Activated naive CD8-positive, alpha-beta T cell treated with anti-CD3 and anti-CD28 coated beads, Interleukin-2, amount 50 U/mL, for 24 hours (primary cell): ENCODE measurements at regions not wholly inside any gene's neighbourhood (a gene's known extent, or its start where the extent isn't known, plus 50 kb on each side); places are given as distances from the start of the nearest gene placed in this dataset.

Source experiments
- ATAC-seq: fragments of 150-1000 bp; cut with Tn5 transposase; one replicate; pipeline ENCODE4 v1.10.0; 2021
- DNase-seq: peaks from one replicate; pipeline ENCODE4 v3.0.0; 2021
- H3K27ac Mint-ChIP-seq: one replicate; pipeline ENCODE4 v1.8.0; 2021; ENCODE audit warnings: mild to moderate bottlenecking, mixed read lengths
- H3K27me3 Mint-ChIP-seq: one replicate; pipeline ENCODE4 v1.8.0; 2021; ENCODE audit warnings: mixed read lengths
- H3K36me3 Mint-ChIP-seq: one replicate; pipeline ENCODE4 v1.8.0; 2021; ENCODE audit warnings: low read depth, mixed read lengths
- H3K4me1 Mint-ChIP-seq: one replicate; pipeline ENCODE4 v1.8.0; 2021; ENCODE audit warnings: mixed read lengths
- H3K4me3 Mint-ChIP-seq: one replicate; pipeline ENCODE4 v1.8.0; 2021; ENCODE audit warnings: mild to moderate bottlenecking, moderate library complexity, mixed read lengths
- H3K9me3 Mint-ChIP-seq: one replicate; pipeline ENCODE4 v1.8.0; 2021; ENCODE audit warnings: mixed read lengths

DNA sequence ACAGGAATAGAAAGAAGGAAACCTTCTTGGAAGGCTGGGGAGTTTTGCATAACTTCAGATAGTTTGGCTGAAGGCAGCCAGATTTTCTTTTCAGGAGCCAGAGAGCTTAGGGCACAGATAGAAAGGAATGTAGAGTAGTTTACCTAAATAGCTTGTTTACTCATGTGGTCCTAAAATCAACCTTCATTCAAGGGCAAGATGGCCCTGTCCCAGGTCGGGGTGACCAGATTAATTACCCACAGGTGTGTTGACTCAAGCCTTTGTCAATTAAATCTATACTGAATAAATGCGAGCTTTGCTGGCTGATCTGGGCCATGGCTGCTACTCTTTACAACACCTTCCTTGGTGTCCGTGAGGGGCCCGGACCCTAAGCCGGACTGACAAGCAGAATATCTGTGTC, 792.0 kb upstream of the MAN1A1 start:
- H3K27ac Mint-ChIP-seq = no peak overlapping the region
- H3K4me3 Mint-ChIP-seq = no peak overlapping the region
- DNase-seq = no peak
- H3K36me3 Mint-ChIP-seq = no peaks in the 10 kb centered on the region
- H3K4me1 Mint-ChIP-seq = no peaks in the 10 kb centered on the region
- no peaks in the 10 kb centered on the region for H3K27me3 Mint-ChIP-seq
- H3K9me3 Mint-ChIP-seq = no peaks in the 10 kb centered on the region
- ATAC-seq = no peak

DNA sequence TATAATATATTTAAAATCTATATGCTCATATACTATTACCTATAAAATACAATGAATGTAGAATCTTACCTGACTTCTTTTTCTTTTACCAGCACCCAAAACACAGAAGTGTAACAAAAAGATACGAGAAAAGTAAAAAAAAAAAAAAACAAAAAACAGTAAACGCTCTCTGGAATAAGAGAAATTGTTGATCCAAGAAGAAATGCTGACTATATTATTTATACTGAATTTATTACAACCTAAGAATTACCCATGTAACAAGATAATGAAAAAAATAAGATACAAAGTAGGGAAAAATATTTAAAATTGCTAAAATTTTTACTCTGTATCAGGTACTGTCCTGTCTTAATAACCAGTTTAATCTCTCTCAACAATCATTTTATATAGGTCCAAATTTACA, 787.9 kb upstream of the MAN1A1 start:
- no peak overlapping the region for H3K27ac Mint-ChIP-seq
- H3K4me3 Mint-ChIP-seq = no peak overlapping the region
- no peaks in the 10 kb centered on the region for H3K9me3 Mint-ChIP-seq
- DNase-seq = no peak
- no peaks in the 10 kb centered on the region for H3K4me1 Mint-ChIP-seq
- no peak for ATAC-seq
- no peaks in the 10 kb centered on the region for H3K36me3 Mint-ChIP-seq
- no peaks in the 10 kb centered on the region for H3K27me3 Mint-ChIP-seq

DNA sequence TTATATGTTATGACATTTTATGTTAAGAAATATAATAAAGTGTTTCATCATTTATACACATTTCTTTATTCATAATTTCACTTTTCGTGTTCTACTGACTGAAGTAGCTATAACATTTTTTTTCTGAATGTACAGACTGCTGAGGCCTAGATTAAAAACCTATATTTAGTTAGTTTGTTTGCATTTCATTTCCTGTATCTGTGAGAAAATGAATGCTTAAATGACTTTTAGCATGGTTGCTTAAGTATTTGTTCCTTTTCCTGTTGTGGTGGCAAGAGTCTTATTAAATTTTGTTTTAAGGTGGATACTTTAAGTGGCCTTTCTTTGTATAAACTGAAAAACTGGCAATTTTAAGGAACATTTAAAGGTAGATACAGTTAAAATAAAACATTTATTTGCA, 779.7 kb upstream of the MAN1A1 start:
- H3K9me3 Mint-ChIP-seq = peaks cover 8% of the 10 kb centered on the region
- no peaks in the 10 kb centered on the region for H3K4me1 Mint-ChIP-seq
- H3K27ac Mint-ChIP-seq = no peak overlapping the region
- no peaks in the 10 kb centered on the region for H3K36me3 Mint-ChIP-seq
- DNase-seq (no peak), ATAC-seq (no peak)
- H3K4me3 Mint-ChIP-seq = no peak overlapping the region
- no peaks in the 10 kb centered on the region for H3K27me3 Mint-ChIP-seq

DNA sequence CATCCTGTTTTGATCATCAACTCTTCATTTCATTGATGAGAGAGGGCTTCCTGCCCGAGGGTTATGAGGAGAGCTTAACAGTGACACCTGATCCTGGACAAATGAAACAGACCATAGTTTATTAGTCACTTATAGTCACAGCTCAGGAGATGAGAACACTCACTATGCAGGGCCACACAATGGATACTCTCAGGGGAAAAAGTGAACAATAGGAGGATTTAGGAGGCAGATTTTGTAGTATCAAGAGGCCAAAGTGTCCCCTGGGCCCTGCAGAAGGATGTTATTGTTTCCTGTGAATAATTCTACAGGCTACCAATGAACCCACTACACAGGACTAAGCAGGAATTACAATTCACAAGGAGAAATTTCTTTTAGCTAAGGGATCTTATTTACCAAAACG, 772.8 kb upstream of the MAN1A1 start:
- no peaks in the 10 kb centered on the region for H3K36me3 Mint-ChIP-seq
- no peaks in the 10 kb centered on the region for H3K4me1 Mint-ChIP-seq
- H3K27me3 Mint-ChIP-seq = no peaks in the 10 kb centered on the region
- no peak overlapping the region for H3K4me3 Mint-ChIP-seq
- no peak for DNase-seq
- ATAC-seq = no peak
- H3K27ac Mint-ChIP-seq = no peak overlapping the region
- H3K9me3 Mint-ChIP-seq = peaks cover 8% of the 10 kb centered on the region

DNA sequence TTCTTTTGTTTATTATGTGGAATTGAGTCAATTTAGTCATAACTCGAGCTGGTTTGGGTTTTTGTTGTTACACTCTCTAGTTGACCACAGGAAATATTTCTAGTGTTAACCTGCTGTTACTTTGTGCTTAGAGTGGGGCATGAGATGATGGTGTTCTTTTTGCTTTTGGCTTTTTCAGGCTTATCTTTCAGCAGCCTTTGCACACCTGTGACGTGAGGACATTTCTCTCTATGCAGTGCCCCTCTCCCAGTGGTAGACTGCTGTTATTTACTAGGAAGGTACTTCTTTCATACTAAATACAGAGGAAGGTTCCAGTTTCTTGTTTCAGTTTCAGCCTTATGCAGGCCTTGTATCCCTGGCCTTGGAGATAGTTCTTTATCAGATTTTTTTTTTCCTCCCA, 766.8 kb upstream of the MAN1A1 start:
- Mint-ChIP-seq H3K27ac (no peak overlapping the region), H3K9me3 (peaks cover 6% of the 10 kb centered on the region), H3K36me3 (no peaks in the 10 kb centered on the region), H3K4me1 (no peaks in the 10 kb centered on the region), H3K4me3 (no peak overlapping the region), H3K27me3 (no peaks in the 10 kb centered on the region)
- DNase-seq (no peak), ATAC-seq (no peak)

DNA sequence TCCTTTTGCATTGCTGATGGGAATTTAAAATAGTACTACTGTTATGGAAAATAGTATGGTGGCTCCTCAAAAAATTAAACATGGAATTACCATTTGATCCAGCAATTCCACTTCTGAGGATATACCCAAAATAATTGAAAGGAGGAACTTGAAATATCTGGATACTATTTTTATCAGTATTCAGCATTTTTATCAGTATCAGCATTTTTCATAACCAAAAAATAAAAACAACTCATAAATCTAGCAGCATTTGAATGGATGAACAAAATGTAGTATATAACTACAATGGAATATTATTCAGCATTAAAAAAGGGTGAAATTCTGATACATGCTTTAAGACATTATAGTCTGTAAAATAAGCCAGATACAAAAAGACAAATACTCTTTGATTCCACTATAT, 763.4 kb upstream of the MAN1A1 start:
- ATAC-seq = no peak
- H3K4me1 Mint-ChIP-seq = no peaks in the 10 kb centered on the region
- peaks cover 2% of the 10 kb centered on the region for H3K27me3 Mint-ChIP-seq

DNA sequence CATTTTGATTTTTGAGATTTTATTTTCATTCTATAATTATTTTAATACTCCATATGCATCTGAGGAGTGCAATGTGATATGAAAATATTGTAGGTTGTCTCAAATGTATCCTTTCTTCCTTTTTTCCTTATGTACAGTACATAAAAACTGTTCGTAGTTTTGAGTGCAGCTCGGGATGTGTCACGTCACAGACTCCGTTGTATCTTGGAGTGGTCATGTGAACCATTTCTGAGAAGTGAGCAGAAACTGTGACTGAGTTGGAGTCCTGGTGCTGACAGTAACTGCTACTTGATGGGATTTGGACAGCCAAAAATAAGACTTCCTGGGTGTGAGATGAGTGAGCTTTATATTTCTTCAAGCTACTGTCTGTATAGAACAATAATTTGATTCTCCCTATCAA, 761.4 kb upstream of the MAN1A1 start:
- ATAC-seq (no peak), DNase-seq (no peak)
- no peaks in the 10 kb centered on the region for H3K4me1 Mint-ChIP-seq
- peaks cover 2% of the 10 kb centered on the region for H3K27me3 Mint-ChIP-seq
- peaks cover 9% of the 10 kb centered on the region for H3K9me3 Mint-ChIP-seq
- no peak overlapping the region for H3K27ac Mint-ChIP-seq
- no peak overlapping the region for H3K4me3 Mint-ChIP-seq
- H3K36me3 Mint-ChIP-seq = no peaks in the 10 kb centered on the region

More for the DNA sequence above, 763.4 kb upstream of the MAN1A1 start:
- Mint-ChIP-seq H3K36me3 (no peaks in the 10 kb centered on the region), H3K4me3 (no peak overlapping the region), H3K27ac (no peak overlapping the region), H3K9me3 (peaks cover 9% of the 10 kb centered on the region)
- DNase-seq = no peak

DNA sequence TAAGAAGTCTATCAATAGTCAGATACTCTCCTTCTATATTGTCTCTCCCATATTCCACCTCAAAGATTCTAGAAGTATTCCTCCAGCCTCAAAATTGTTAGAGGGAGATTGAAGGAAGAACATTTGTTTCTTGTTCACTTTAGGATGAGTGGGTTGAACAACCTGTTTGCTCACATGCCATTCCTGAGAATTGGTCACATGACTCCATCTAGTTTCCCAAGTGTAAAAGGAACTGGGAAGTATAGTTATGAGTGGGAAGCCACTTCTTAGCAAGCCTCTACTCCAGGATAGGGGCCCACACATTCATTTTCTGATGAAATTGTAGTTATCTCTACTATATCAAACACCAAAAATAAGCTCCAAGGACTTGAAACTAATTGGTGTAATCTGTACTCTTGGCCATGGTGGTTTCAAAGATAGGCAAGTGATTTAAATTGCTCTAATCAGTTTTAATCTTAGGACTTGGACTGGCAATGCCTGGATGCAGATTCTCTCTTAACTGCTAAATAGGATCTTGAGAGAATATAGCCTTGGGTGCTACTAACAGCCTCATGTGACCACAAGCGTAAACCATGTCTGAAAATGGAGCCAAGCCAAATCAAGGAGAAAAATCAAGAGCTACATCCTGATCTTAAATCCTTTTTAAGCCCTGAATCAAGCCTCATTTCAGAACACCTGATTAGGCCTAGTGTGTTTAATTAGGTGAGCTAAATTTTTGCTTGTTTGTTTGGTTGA, 758.7 kb upstream of the MAN1A1 start:
- peaks cover 9% of the 10 kb centered on the region for H3K9me3 Mint-ChIP-seq
- ATAC-seq = no peak
- H3K27me3 Mint-ChIP-seq = peaks cover 2% of the 10 kb centered on the region
- H3K36me3 Mint-ChIP-seq = no peaks in the 10 kb centered on the region
- H3K27ac Mint-ChIP-seq = no peak overlapping the region
- DNase-seq = no peak
- no peak overlapping the region for H3K4me3 Mint-ChIP-seq
- no peaks in the 10 kb centered on the region for H3K4me1 Mint-ChIP-seq

DNA sequence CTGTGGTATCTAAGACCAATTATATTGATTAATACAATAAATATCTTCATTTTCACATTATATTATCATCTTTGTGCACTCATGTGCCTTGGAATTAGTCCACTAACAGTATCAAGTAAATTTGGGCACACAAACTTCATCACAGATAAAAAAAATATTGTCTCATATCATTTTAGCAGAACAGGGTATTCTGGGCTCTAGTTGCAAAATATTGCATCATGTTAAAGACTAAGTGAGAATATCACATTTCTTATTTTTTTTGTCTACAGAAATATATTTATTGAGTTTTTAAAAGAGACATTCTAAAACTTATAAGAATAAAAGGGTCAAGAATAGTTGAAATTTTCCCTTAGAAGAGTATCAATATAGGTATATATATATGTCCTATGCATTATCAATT, 754.1 kb upstream of the MAN1A1 start:
- Mint-ChIP-seq H3K4me3 (no peak overlapping the region), H3K4me1 (no peaks in the 10 kb centered on the region), H3K9me3 (peaks cover 5% of the 10 kb centered on the region), H3K36me3 (no peaks in the 10 kb centered on the region), H3K27ac (no peak overlapping the region), H3K27me3 (no peaks in the 10 kb centered on the region)
- ATAC-seq = no peak
- DNase-seq = no peak

DNA sequence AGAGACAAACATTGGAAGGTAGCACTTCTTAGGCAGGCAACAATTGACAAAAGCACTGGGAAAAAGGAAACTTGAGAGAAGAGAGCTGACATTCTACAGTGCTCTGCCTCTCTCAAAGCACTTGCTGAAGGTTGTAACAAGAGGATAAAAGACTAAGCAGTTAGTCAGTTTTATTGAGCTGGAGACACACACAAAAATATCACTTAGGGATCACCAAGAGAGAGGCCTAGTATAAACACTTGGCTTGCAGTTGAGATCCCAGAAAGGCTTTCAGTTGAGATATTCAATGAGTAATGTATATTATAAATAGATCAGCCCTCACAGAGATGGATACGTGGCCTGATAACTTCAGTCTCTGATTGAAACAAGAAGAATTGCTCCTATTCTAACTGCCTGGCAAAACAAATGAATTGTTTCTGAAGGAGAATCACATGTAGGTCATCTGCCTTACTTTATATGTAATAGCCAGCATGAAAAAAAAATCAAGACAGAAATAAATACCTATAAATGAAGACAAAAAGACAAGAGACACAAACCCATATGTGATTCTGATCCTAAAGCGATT, 747.2 kb upstream of the MAN1A1 start:
- H3K9me3 Mint-ChIP-seq = no peaks in the 10 kb centered on the region
- DNase-seq (no peak), ATAC-seq (no peak)
- no peaks in the 10 kb centered on the region for H3K4me1 Mint-ChIP-seq
- H3K36me3 Mint-ChIP-seq = no peaks in the 10 kb centered on the region
- no peaks in the 10 kb centered on the region for H3K27me3 Mint-ChIP-seq
- no peak overlapping the region for H3K27ac Mint-ChIP-seq
- no peak overlapping the region for H3K4me3 Mint-ChIP-seq

DNA sequence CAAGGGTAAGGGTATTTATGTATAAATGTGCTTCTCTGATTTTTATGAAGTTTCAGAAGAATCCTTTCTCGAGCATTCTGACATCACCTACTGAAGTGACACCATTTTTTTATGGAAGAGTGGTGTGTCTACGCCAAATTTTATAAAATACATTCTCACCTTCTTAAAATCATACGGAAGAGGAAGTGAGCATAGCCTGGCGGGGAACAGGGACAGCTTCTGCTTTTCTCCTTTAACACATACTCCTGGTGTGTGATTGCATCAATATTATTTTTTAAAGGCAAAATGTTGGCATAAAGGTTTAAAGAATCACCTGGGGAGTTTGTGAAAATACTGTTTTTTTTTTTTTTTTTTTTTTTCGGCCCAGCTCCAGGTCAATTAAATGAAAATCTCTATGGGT, 733.6 kb upstream of the MAN1A1 start:
- H3K27ac Mint-ChIP-seq = no peak overlapping the region
- no peak for DNase-seq
- H3K4me3 Mint-ChIP-seq = no peak overlapping the region
- no peaks in the 10 kb centered on the region for H3K36me3 Mint-ChIP-seq
- no peak for ATAC-seq
- no peaks in the 10 kb centered on the region for H3K27me3 Mint-ChIP-seq
- no peaks in the 10 kb centered on the region for H3K9me3 Mint-ChIP-seq
- no peaks in the 10 kb centered on the region for H3K4me1 Mint-ChIP-seq

DNA sequence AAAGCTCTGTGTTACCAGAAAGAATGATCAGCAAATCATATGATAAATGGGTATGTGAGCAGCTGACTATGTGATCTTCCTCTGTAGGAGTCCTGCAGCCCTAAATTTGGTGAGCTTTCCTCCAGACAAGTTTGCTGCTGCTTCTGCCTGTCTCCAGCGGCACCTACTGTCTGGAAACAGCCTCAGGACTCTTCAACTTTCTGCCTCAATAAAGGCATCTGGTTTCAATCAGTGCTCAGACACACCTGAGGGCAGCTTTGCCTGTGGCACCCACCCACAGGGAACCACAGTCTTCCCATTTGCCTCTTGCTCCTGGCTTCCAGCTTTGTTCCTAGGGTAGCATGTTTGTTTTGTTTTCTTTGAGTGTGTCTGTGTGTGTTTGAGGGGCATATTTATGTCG, 727.9 kb upstream of the MAN1A1 start:
- H3K4me1 Mint-ChIP-seq = no peaks in the 10 kb centered on the region
- no peak overlapping the region for H3K27ac Mint-ChIP-seq
- ATAC-seq = no peak
- peaks cover 1% of the 10 kb centered on the region for H3K27me3 Mint-ChIP-seq
- no peak for DNase-seq
- no peaks in the 10 kb centered on the region for H3K9me3 Mint-ChIP-seq
- H3K36me3 Mint-ChIP-seq = no peaks in the 10 kb centered on the region
- no peak overlapping the region for H3K4me3 Mint-ChIP-seq

DNA sequence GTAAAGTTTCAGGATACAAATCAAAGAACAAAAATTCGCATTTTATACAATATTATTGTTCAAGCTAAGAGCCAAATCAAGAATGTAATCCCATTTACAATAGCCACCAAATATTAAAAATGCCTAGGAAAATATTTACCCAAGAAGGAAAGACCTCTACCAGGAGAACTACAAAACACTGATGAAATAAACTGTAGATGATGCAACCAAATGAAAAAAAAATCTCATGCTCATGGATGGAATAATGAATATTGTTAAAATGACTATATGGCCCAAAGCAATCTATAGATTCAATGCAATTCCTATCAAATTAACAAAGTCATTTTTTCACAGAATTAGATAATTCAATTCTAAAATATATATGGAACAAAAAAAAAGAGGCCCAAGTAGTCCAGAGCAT, 708.8 kb upstream of the MAN1A1 start:
- Mint-ChIP-seq H3K4me1 (no peaks in the 10 kb centered on the region), H3K4me3 (no peak overlapping the region), H3K36me3 (no peaks in the 10 kb centered on the region), H3K27me3 (no peaks in the 10 kb centered on the region), H3K27ac (no peak overlapping the region), H3K9me3 (peaks cover 23% of the 10 kb centered on the region)
- DNase-seq (no peak), ATAC-seq (no peak)

DNA sequence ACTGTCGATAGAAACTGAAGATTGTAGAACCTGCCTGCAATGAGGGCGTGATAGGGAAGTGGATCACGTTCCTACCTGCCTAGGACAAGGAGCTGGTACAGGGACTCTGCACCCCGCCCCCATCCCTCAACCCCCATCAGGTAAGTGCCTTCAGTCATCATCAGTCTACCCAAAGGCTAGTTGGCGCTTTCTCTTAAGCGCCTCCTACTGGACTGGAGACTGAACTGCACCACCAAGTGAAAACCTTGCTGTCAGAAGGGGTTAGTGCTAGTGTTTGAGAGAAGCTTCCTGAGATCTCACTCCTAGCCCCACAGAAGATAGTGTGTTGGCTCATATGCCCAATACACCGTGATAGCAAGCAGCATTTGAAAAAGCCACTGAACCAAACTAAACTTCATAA, 706.5 kb upstream of the MAN1A1 start:
- Mint-ChIP-seq H3K36me3 (no peaks in the 10 kb centered on the region), H3K27ac (no peak overlapping the region), H3K27me3 (no peaks in the 10 kb centered on the region), H3K4me1 (no peaks in the 10 kb centered on the region), H3K9me3 (peaks cover 20% of the 10 kb centered on the region), H3K4me3 (no peak overlapping the region)
- DNase-seq (peak; percentile 3), ATAC-seq (no peak)

DNA sequence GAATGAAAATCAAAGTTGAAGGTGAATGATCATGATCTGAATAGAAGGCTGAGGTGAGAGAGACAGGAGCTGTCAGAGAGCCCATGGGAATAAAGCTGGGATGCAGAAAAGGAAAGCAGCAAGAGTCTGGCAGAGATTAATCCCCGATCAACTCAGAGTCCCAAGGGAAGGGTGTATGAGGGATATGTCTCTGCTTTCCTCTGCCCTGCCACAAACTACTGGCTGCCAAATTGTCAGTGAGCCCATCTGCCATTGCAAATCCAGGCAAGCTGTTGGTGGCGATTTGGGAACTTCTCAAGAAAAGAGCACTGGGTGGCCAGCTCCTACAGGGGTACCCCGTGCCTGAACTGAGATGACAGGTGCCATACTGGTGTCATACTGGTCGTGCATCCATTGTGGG, 705.5 kb upstream of the MAN1A1 start:
- H3K27ac Mint-ChIP-seq = no peak overlapping the region

DNA sequence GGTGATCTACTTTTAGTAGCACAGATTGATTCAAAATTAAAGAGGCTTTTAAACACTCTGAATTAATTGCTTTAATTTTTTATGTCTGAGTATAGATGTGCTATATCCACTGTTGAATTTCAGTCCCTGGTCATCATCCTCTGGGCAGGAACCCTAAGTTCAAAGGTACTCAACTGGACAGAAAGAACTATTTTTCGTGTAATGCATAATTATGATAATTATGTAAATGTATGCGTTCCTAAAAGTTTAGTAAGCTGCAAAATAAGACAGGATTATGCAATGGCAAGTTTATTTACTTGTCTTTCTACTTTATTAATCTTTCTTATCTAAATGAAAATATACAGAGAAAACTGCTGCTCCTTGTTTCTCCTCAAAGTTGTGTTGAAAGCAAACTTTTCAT, 690.1 kb upstream of the MAN1A1 start:
- DNase-seq (no peak), ATAC-seq (no peak)
- Mint-ChIP-seq H3K9me3 (no peaks in the 10 kb centered on the region), H3K4me3 (no peak overlapping the region), H3K36me3 (no peaks in the 10 kb centered on the region), H3K27me3 (no peaks in the 10 kb centered on the region), H3K4me1 (no peaks in the 10 kb centered on the region), H3K27ac (no peak overlapping the region)

More for the DNA sequence above, 705.5 kb upstream of the MAN1A1 start:
- no peaks in the 10 kb centered on the region for H3K27me3 Mint-ChIP-seq
- H3K9me3 Mint-ChIP-seq = peaks cover 20% of the 10 kb centered on the region
- no peak overlapping the region for H3K4me3 Mint-ChIP-seq
- H3K4me1 Mint-ChIP-seq = no peaks in the 10 kb centered on the region
- no peak for ATAC-seq
- DNase-seq = no peak
- H3K36me3 Mint-ChIP-seq = no peaks in the 10 kb centered on the region
